ENCODE measurements at regions not wholly inside any gene's neighbourhood (a gene's known extent, or its start where the extent isn't known, plus 50 kb on each side); places are given as distances from the start of the nearest gene placed in this dataset.

GRCh38 chr13:107138486-107138885 is 570.5 kb upstream of the ARGLU1 start:
- DNase-seq (ENCODE audit: low read depth in 4 of 4, low spot score in 1 of 4), result no peak

GRCh38 chr13:107133950-107134349 is 566.0 kb upstream of the ARGLU1 start:
- DNase-seq (ENCODE audit: low read depth in 4 of 4, low spot score in 1 of 4), result no peak

GRCh38 chr13:107130566-107130965 is 562.6 kb upstream of the ARGLU1 start:
- no peak for DNase-seq (ENCODE audit: low read depth in 4 of 4, low spot score in 1 of 4)

GRCh38 chr13:107124730-107125129 is 556.8 kb upstream of the ARGLU1 start:
- no peak for DNase-seq (ENCODE audit: low read depth in 4 of 4, low spot score in 1 of 4)

GRCh38 chr13:107124129-107124718 is 556.3 kb upstream of the ARGLU1 start:
- DNase-seq (ENCODE audit: low read depth in 4 of 4, low spot score in 1 of 4), result no peak

- DNase-seq (ENCODE audit: low read depth in 4 of 4, low spot score in 1 of 4), result no peak
Observed at GRCh38 chr13:107121793-107122192, 553.9 kb upstream of the ARGLU1 start.

- DNase-seq (ENCODE audit: low read depth in 4 of 4, low spot score in 1 of 4), result no peak
Observed at GRCh38 chr13:107119989-107120881, 552.3 kb upstream of the ARGLU1 start.

- DNase-seq (ENCODE audit: low read depth in 4 of 4, low spot score in 1 of 4), result no peak
Observed at GRCh38 chr13:107118506-107118905, 550.6 kb upstream of the ARGLU1 start.

- no peak for DNase-seq (ENCODE audit: low read depth in 4 of 4, low spot score in 1 of 4)
Observed at GRCh38 chr13:107117327-107118012, 549.5 kb upstream of the ARGLU1 start.

- DNase-seq (ENCODE audit: low read depth in 4 of 4, low spot score in 1 of 4), result no peak
Observed at GRCh38 chr13:107113387-107113786, 545.5 kb upstream of the ARGLU1 start.

- DNase-seq (ENCODE audit: low read depth in 4 of 4, low spot score in 1 of 4), result no peak
Observed at GRCh38 chr13:107111248-107111647, 543.3 kb upstream of the ARGLU1 start.

GRCh38 chr13:107104631-107105030 is 536.7 kb upstream of the ARGLU1 start:
- no peak for DNase-seq (ENCODE audit: low read depth in 4 of 4, low spot score in 1 of 4)

- no peak for DNase-seq (ENCODE audit: low read depth in 4 of 4, low spot score in 1 of 4)
Observed at GRCh38 chr13:107102676-107103075, 534.7 kb upstream of the ARGLU1 start.

- DNase-seq (ENCODE audit: low read depth in 4 of 4, low spot score in 1 of 4), result no peak
Observed at GRCh38 chr13:107099661-107100060, 531.7 kb upstream of the ARGLU1 start.

- no peak for DNase-seq (ENCODE audit: low read depth in 4 of 4, low spot score in 1 of 4)
Observed at GRCh38 chr13:107097916-107098315, 530.0 kb upstream of the ARGLU1 start.

- DNase-seq (ENCODE audit: low read depth in 4 of 4, low spot score in 1 of 4), result no peak
Observed at GRCh38 chr13:107095876-107096275, 527.9 kb upstream of the ARGLU1 start.

GRCh38 chr13:107091861-107092260 is 523.9 kb upstream of the ARGLU1 start:
- DNase-seq (ENCODE audit: low read depth in 4 of 4, low spot score in 1 of 4), result no peak

- no peak for DNase-seq (ENCODE audit: low read depth in 4 of 4, low spot score in 1 of 4)
Observed at GRCh38 chr13:107091428-107091827, 523.5 kb upstream of the ARGLU1 start.

GRCh38 chr13:107088061-107088460 is 520.1 kb upstream of the ARGLU1 start:
- DNase-seq (ENCODE audit: low read depth in 4 of 4, low spot score in 1 of 4), result no peak

GRCh38 chr13:107079423-107080049 is 511.6 kb upstream of the ARGLU1 start:
- no peak for DNase-seq (ENCODE audit: low read depth in 4 of 4, low spot score in 1 of 4)

GRCh38 chr13:107078229-107078765 is 510.4 kb upstream of the ARGLU1 start:
- no peak for DNase-seq (ENCODE audit: low read depth in 4 of 4, low spot score in 1 of 4)
